CD4-positive, alpha-beta T cell (primary cell): ENCODE measurements at regions not wholly inside any gene's neighbourhood (a gene's known extent, or its start where the extent isn't known, plus 50 kb on each side); places are given as distances from the start of the nearest gene placed in this dataset.

Experiments used
- ATAC-seq: fragments of 200-7000 bp; cut with Tn5 transposase; one replicate; pipeline ENCODE4 v1.10.0; 2022; ENCODE audit warnings: mild to moderate bottlenecking; ENCODE audit not compliant: poor library complexity
- CTCF ChIA-PET: fragments of 350-600 bp; sonication (Branson Sonifier 250); formaldehyde crosslinking; loops from one replicate; lab custom pipeline; 2021; ENCODE audit warnings: antibody characterized with exemption, inconsistent platforms; lab: Charles Lee
- POLR2A ChIA-PET: fragments of 350-600 bp; sonication (Branson Sonifier 250); formaldehyde crosslinking; loops from one replicate; lab custom pipeline; 2021; ENCODE audit warnings: antibody characterized with exemption, inconsistent platforms; lab: Charles Lee
- DNase-seq, 14 experiments: peaks; one replicate each; pipeline ENCODE4 v3.0.0-alpha.2; 2013 to 2020; ENCODE audit warnings: mixed read lengths in 2 of 14
- H3K27ac ChIP-seq, 2 donors: one replicate each; pipeline versions ENCODE4 v1.5.1 to v1.7.0; 2013; ENCODE audit warnings: low read length in 2 of 2, low read depth in 1 of 2, mild to moderate bottlenecking in 1 of 2
- H3K27me3 ChIP-seq, 2 experiments: 1 replicate in 1 of 2; 2 replicates in 1 of 2; pipeline versions ENCODE4 v1.6.1 to v1.7.0; 2013; ENCODE audit warnings: low read length in 2 of 2, control low read depth in 1 of 2, mild to moderate bottlenecking in 1 of 2, moderate library complexity in 1 of 2; ENCODE audit not compliant: insufficient read depth in 2 of 2, control insufficient read depth in 1 of 2
- H3K36me3 ChIP-seq: one replicate; pipeline ENCODE4 v1.6.1; 2013; ENCODE audit warnings: low read length, control low read depth; ENCODE audit not compliant: insufficient read depth
- H3K4me1 ChIP-seq: one replicate; pipeline ENCODE4 v1.6.1; 2013; ENCODE audit warnings: low read length, control low read depth; ENCODE audit not compliant: insufficient read depth
- H3K4me3 ChIP-seq: one replicate; pipeline ENCODE4 v1.5.1; 2013; ENCODE audit warnings: mild to moderate bottlenecking, low read length, moderate library complexity
- H3K9me3 ChIP-seq, 2 experiments: 1 replicate in 1 of 2; 2 replicates in 1 of 2; pipeline versions ENCODE4 v1.6.1 to v1.7.0; 2013; ENCODE audit warnings: low read length in 2 of 2, mild to moderate bottlenecking in 2 of 2, control low read depth in 1 of 2, moderate library complexity in 1 of 2; ENCODE audit not compliant: control insufficient read depth in 1 of 2, insufficient read depth in 1 of 2
- H3K27ac Mint-ChIP-seq: one replicate; pipeline ENCODE4 v1.8.0; 2020; ENCODE audit warnings: mixed read lengths
- H3K27me3 Mint-ChIP-seq: one replicate; pipeline ENCODE4 v1.8.0; 2021; ENCODE audit warnings: mixed read lengths
- H3K36me3 Mint-ChIP-seq: one replicate; pipeline ENCODE4 v1.8.0; 2021; ENCODE audit warnings: low read depth, mixed read lengths
- H3K4me1 Mint-ChIP-seq: one replicate; pipeline ENCODE4 v1.8.0; 2021; ENCODE audit warnings: low read depth, mixed read lengths
- H3K4me3 Mint-ChIP-seq: one replicate; pipeline ENCODE4 v1.8.0; 2020; ENCODE audit warnings: mild to moderate bottlenecking, mixed read lengths
- H3K9me3 Mint-ChIP-seq: one replicate; pipeline ENCODE4 v1.8.0; 2020; ENCODE audit warnings: mixed read lengths
- CTCF ChIP-seq: fragments of 200-600 bp; IDR thresholded peaks from one replicate; pipeline ENCODE4 v1.8.0; 2022; ENCODE audit warnings: antibody characterized with exemption, mild to moderate bottlenecking
- intact Hi-C, 2 experiments: fragments of 100-400 bp; cut with DNase I in 1 of 2; cut with micrococcal nuclease in 1 of 2; formaldehyde crosslinking; loops; one replicate each; pipeline versions ENCODE4 v1.15.1 to v1.9.0; 2023 to 2025; cut with DNase I, micrococcal nuclease

GRCh38 chr5:93303291-93303691 lies 277.7 kb downstream of the NR2F1-AS1 start:
- Mint-ChIP-seq H3K27ac (no peak overlapping the region), H3K36me3 (no peaks in the 10 kb centered on the region), H3K9me3 (no peaks in the 10 kb centered on the region), H3K27me3 (no peaks in the 10 kb centered on the region), H3K4me3 (no peak overlapping the region), H3K4me1 (no peaks in the 10 kb centered on the region)
- H3K9me3 ChIP-seq: no peaks in the 10 kb centered on the region
- H3K36me3 ChIP-seq: no peaks in the 10 kb centered on the region
- DNase-seq (no peak), ATAC-seq (no peak)
- POLR2A ChIA-PET: no interaction called here
- no peak for TF ChIP-seq CTCF
- H3K27ac ChIP-seq: no peak overlapping the region
- no peak overlapping the region for H3K4me3 ChIP-seq
- no peaks in the 10 kb centered on the region for H3K27me3 ChIP-seq
- intact Hi-C loops: no loop called here
- CTCF ChIA-PET: no interaction called here
- no peaks in the 10 kb centered on the region for H3K4me1 ChIP-seq

DNA sequence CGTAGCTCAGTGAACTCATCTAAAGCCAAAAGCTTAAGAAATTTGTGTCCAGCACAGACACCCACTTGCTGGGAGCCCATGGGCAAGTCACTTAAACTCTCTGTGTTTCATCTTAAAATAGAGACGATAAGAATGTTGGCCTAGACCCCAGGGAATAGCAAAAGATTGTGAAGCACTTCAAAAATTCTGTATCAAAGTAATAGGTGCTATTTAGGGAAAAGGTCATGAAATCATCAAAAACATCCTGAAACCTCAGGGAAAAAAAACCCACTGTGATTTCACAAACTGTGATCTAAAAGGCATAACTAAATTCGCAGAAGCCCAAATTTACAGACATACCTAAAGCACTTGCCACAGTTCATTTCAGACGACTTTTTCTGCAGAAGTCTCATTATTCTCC lies 278.3 kb downstream of the NR2F1-AS1 start:
- no peak for TF ChIP-seq CTCF
- DNase-seq (no peak), ATAC-seq (no peak)
- no peaks in the 10 kb centered on the region for H3K4me1 ChIP-seq
- Mint-ChIP-seq H3K9me3 (no peaks in the 10 kb centered on the region), H3K27me3 (no peaks in the 10 kb centered on the region), H3K4me1 (no peaks in the 10 kb centered on the region), H3K27ac (no peak overlapping the region), H3K4me3 (no peak overlapping the region), H3K36me3 (no peaks in the 10 kb centered on the region)
- no peaks in the 10 kb centered on the region for H3K36me3 ChIP-seq
- H3K27ac ChIP-seq: no peak overlapping the region
- no peak overlapping the region for H3K4me3 ChIP-seq
- CTCF ChIA-PET: no interaction called here
- no peaks in the 10 kb centered on the region for H3K9me3 ChIP-seq
- POLR2A ChIA-PET: no interaction called here
- no peaks in the 10 kb centered on the region for H3K27me3 ChIP-seq
- intact Hi-C loops: no loop called here

DNA sequence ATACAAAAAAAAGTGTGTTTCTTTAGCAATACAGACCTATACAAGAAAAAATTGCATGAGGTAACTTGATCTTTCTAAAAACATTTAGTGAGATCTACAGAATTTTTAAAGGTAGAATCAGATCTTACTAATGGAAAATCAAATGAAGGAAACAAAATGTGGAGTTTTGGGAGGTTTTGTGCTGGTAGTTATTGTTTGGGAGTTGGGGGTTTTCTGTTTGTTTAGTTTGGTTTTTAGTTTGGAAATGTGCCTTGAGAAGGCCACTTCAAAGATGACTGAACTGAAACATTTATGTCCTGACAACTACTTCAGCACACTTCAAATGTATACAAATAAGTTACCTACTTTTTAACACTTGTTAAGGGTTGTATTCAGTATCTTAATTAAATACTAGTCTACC lies 280.1 kb downstream of the NR2F1-AS1 start:
- H3K4me3 ChIP-seq: no peak overlapping the region
- H3K9me3 ChIP-seq: no peaks in the 10 kb centered on the region
- intact Hi-C loops: no loop called here
- TF ChIP-seq CTCF: no peak
- no peak overlapping the region for H3K27ac Mint-ChIP-seq
- H3K27me3 ChIP-seq: no peaks in the 10 kb centered on the region
- H3K27ac ChIP-seq: no peak overlapping the region
- no peak overlapping the region for H3K4me3 Mint-ChIP-seq
- ChIA-PET POLR2A (no interaction called here), CTCF (no interaction called here)
- H3K36me3 Mint-ChIP-seq: no peaks in the 10 kb centered on the region
- no peak for DNase-seq
- peaks cover 3% of the 10 kb centered on the region for H3K9me3 Mint-ChIP-seq
- no peaks in the 10 kb centered on the region for H3K4me1 Mint-ChIP-seq
- H3K4me1 ChIP-seq: no peaks in the 10 kb centered on the region
- H3K27me3 Mint-ChIP-seq: no peaks in the 10 kb centered on the region
- no peak for ATAC-seq
- no peaks in the 10 kb centered on the region for H3K36me3 ChIP-seq
